ENCODE measurements at regions not wholly inside any gene's neighbourhood (a gene's known extent, or its start where the extent isn't known, plus 50 kb on each side); places are given as distances from the start of the nearest gene placed in this dataset.
A peak's percentile ranks its signal among the peaks of the same experiment; 100 is the strongest.

DNA sequence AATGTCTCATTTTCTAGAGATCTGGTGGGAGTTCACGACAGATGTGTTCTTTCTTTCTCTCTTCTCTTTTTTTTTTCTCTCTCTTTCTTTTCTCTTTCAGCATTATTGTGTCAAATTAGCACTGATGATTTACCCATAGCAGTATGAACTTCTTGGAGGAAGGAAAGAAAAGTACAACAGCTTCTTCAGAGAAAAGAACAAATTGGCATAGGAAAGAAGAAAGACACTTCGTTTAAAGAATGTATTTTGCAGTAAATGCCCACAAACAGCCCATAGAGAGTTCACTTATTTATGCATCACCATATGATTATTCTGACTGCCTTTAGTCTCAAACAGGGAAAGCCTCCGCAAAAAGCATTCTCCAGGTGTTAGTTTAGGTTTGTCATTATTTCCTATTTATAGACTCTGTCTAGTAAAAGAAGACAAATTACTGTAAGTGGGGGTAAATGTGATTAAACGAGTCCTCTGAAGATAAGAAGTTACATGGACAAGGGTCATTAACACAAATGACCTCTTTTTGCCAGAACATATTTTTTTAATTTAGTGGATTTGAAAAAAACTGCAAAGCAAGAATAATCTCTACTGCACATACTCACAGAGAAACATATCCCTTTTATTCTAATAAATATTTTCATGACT lies 68.0 kb downstream of the POU5F2 start:
- Histone ChIP-seq H3K36me3 (replicated peaks; ENCODE audit: low read depth, low read length) (no peaks in the 10 kb centered on the region), H3K9ac (ENCODE audit: low read length) (no peak overlapping the region), H3K27ac (ENCODE audit: low read length) (no peak overlapping the region), H3K4me2 (ENCODE audit: low read length) (peak overlapping the region; percentile 30; the same call in 1 of the 2 replicates), H3K4me1 (ENCODE audit: low read length) (peaks cover 39% of the 10 kb centered on the region), H4K20me1 (ENCODE audit: insufficient read depth, low read length) (no peaks in the 10 kb centered on the region), H3K79me2 (ENCODE audit: low read length) (no peaks in the 10 kb centered on the region), H2AFZ (ENCODE audit: low read depth, low read length) (no peak overlapping the region), H3K27me3 (ENCODE audit: low read depth, low read length) (no peaks in the 10 kb centered on the region), H3K4me3 (ENCODE audit: low read length) (no peak overlapping the region), H3K9me3 (ENCODE audit: insufficient read depth, low read length) (no peaks in the 10 kb centered on the region)
- TF ChIP-seq EZH2phosphoT487 (IDR thresholded peaks at IDR 0.05; ENCODE audit: low read depth), result no peak
- TF ChIP-seq, protein P1, sequence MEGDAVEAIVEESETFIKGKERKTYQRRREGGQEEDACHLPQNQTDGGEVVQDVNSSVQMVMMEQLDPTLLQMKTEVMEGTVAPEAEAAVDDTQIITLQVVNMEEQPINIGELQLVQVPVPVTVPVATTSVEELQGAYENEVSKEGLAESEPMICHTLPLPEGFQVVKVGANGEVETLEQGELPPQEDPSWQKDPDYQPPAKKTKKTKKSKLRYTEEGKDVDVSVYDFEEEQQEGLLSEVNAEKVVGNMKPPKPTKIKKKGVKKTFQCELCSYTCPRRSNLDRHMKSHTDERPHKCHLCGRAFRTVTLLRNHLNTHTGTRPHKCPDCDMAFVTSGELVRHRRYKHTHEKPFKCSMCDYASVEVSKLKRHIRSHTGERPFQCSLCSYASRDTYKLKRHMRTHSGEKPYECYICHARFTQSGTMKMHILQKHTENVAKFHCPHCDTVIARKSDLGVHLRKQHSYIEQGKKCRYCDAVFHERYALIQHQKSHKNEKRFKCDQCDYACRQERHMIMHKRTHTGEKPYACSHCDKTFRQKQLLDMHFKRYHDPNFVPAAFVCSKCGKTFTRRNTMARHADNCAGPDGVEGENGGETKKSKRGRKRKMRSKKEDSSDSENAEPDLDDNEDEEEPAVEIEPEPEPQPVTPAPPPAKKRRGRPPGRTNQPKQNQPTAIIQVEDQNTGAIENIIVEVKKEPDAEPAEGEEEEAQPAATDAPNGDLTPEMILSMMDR (IDR thresholded peaks at IDR 0.05; ENCODE audit: low read depth, low read length), result no peak

DNA sequence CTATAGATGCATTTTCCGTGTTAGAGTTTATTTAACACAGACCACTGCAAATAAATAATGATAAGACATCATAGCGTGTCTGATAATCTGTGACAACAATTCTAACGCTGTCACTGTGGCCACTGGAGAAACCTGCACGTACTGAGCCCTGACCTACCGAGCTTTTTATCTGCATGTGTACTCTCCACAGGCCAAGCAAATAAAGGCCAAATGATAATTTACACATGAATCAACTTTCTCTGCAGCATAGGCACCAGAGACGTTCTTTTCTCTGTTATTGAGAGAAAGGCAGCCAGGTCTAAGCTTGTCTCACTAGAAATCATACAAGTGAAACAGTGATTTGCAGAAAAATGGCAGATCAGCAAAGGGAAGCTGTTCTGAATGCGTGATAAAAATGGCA lies 75.8 kb downstream of the POU5F2 start:
- H3K4me2 ChIP-seq (ENCODE audit: low read length), result no peak overlapping the region
- no peak overlapping the region for H3K4me3 ChIP-seq (ENCODE audit: low read length)
- H3K4me1 ChIP-seq (ENCODE audit: low read length), result no peaks in the 10 kb centered on the region
- H3K27ac ChIP-seq (ENCODE audit: low read length), result no peak overlapping the region
- no peak overlapping the region for H3K9ac ChIP-seq (ENCODE audit: low read length)
- no peaks in the 10 kb centered on the region for H4K20me1 ChIP-seq (ENCODE audit: insufficient read depth, low read length)
- TF ChIP-seq EZH2phosphoT487 (IDR thresholded peaks at IDR 0.05; ENCODE audit: low read depth), result no peak
- TF ChIP-seq, protein P1 (IDR thresholded peaks at IDR 0.05; ENCODE audit: low read depth, low read length), result no peak
- no peak overlapping the region for H2AFZ ChIP-seq (ENCODE audit: low read depth, low read length)
- H3K27me3 ChIP-seq (ENCODE audit: low read depth, low read length), result no peaks in the 10 kb centered on the region
- no peaks in the 10 kb centered on the region for H3K79me2 ChIP-seq (ENCODE audit: low read length)
- H3K9me3 ChIP-seq (ENCODE audit: insufficient read depth, low read length), result no peaks in the 10 kb centered on the region
- H3K36me3 ChIP-seq (replicated peaks; ENCODE audit: low read depth, low read length), result no peaks in the 10 kb centered on the region

DNA sequence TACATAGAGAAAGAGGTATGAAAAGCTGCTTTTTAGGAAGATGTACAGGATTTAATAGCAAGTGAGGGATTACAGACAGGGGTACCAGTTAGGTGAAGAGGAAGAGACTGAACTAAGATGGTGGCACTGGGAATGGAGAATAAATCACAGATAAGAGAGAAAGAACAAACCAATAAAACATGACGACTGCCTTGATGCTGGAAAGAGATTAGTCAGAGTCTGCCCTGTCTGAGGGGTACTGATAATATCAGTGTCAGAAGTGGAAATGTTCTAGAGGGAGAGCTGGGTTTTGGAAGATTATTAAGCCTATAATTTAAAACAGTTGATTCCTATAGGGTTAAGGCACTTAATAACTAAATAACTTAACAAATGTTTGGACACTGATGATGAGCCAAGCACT lies 77.7 kb downstream of the NR2F1 start:
- Histone ChIP-seq H2AFZ (ENCODE audit: low read depth, low read length) (no peak overlapping the region), H3K36me3 (replicated peaks; ENCODE audit: low read depth, low read length) (no peaks in the 10 kb centered on the region), H3K9me3 (ENCODE audit: insufficient read depth, low read length) (no peaks in the 10 kb centered on the region), H3K27ac (ENCODE audit: low read length) (no peak overlapping the region), H3K27me3 (ENCODE audit: low read depth, low read length) (no peaks in the 10 kb centered on the region), H3K4me2 (ENCODE audit: low read length) (no peak overlapping the region), H3K4me1 (ENCODE audit: low read length) (no peaks in the 10 kb centered on the region), H3K79me2 (ENCODE audit: low read length) (no peaks in the 10 kb centered on the region), H4K20me1 (ENCODE audit: insufficient read depth, low read length) (no peaks in the 10 kb centered on the region), H3K9ac (ENCODE audit: low read length) (no peak overlapping the region), H3K4me3 (ENCODE audit: low read length) (no peak overlapping the region)
- TF ChIP-seq, protein P1 (IDR thresholded peaks at IDR 0.05; ENCODE audit: low read depth, low read length), result no peak
- no peak for TF ChIP-seq EZH2phosphoT487 (IDR thresholded peaks at IDR 0.05; ENCODE audit: low read depth)

DNA sequence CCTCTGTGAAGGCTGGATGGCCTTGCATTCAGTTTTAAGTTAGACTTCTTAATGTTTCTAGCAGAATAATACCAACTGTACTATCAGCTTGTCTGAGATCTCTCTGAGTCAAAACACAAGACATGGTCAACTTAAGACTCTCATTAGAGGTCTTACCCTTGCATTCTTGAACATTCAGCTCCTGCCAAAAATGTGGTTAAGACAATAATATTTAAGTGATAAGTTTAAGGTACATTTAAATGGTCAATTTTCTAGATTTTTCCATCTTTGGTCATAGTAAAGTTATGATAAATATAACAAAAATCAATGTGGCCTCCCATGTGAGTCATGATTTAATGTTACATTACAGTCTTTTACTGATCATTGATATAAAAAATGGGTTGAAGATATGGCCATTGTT lies 75.0 kb downstream of the NR2F1 start:
- Histone ChIP-seq H2AFZ (ENCODE audit: low read depth, low read length) (no peak overlapping the region), H3K4me2 (ENCODE audit: low read length) (no peak overlapping the region), H3K27me3 (ENCODE audit: low read depth, low read length) (no peaks in the 10 kb centered on the region)

More for the DNA sequence above, 75.0 kb downstream of the NR2F1 start:
- H3K4me3 ChIP-seq (ENCODE audit: low read length), result no peak overlapping the region
- no peaks in the 10 kb centered on the region for H3K4me1 ChIP-seq (ENCODE audit: low read length)
- TF ChIP-seq, protein P1 (IDR thresholded peaks at IDR 0.05; ENCODE audit: low read depth, low read length), result no peak
- no peak for TF ChIP-seq EZH2phosphoT487 (IDR thresholded peaks at IDR 0.05; ENCODE audit: low read depth)
- H3K36me3 ChIP-seq (replicated peaks; ENCODE audit: low read depth, low read length), result no peaks in the 10 kb centered on the region
- H3K27ac ChIP-seq (ENCODE audit: low read length), result no peak overlapping the region
- H4K20me1 ChIP-seq (ENCODE audit: insufficient read depth, low read length), result no peaks in the 10 kb centered on the region
- H3K9ac ChIP-seq (ENCODE audit: low read length), result no peak overlapping the region
- H3K79me2 ChIP-seq (ENCODE audit: low read length), result no peaks in the 10 kb centered on the region
- no peaks in the 10 kb centered on the region for H3K9me3 ChIP-seq (ENCODE audit: insufficient read depth, low read length)
